Panc1 (cell line): ENCODE measurements at regions not wholly inside any gene's neighbourhood (a gene's known extent, or its start where the extent isn't known, plus 50 kb on each side); places are given as distances from the start of the nearest gene placed in this dataset.

Source experiments
- ATAC-seq: fragments of 200-7000 bp; cut with Tn5 transposase; 2 replicates; pipeline ENCODE4 v1.9.1; 2020; ENCODE audit warnings: mild to moderate bottlenecking, moderate library complexity
- BruUV-seq: library from RNA; stranded (reverse); fragments of 400-500 nt; replicated peaks from 2 replicates; lab custom pipeline; 2021; lab: Mats Ljungman, UMichigan
- CTCF ChIA-PET: fragments of 300-600 bp; sonication (Branson Sonifier 250); formaldehyde crosslinking; loops from one replicate; lab custom pipeline; 2022; ENCODE audit warnings: antibody characterized with exemption; lab: Charles Lee
- POLR2A ChIA-PET: fragments of 300-600 bp; sonication (Branson Sonifier 250); formaldehyde crosslinking; loops from one replicate; lab custom pipeline; 2022; ENCODE audit warnings: antibody characterized with exemption; lab: Charles Lee
- DNase-seq: peaks from one replicate; pipeline ENCODE4 v3.0.0-alpha.2; 2010; ENCODE audit warnings: low read depth, low spot score
- H3K27ac ChIP-seq: 2 replicates; pipeline ENCODE4 v1.5.1; 2011; ENCODE audit warnings: mild to moderate bottlenecking, low read length, inconsistent platforms
- H3K27me3 ChIP-seq: fragments of 200-500 bp; sonication (Bioruptor generic); 2 replicates; pipeline ENCODE4 v1.6.0; 2014; ENCODE audit warnings: low read length, inconsistent platforms; ENCODE audit not compliant: control insufficient read depth, insufficient read depth
- H3K36me3 ChIP-seq: fragments of 200-500 bp; sonication (Bioruptor generic); 2 replicates; pipeline ENCODE4 v1.5.1; 2014; ENCODE audit warnings: inconsistent platforms, mild to moderate bottlenecking, low read length, moderate library complexity; ENCODE audit not compliant: control insufficient read depth, insufficient read depth
- H3K4me1 ChIP-seq: 2 replicates; pipeline ENCODE4 v1.5.1; 2011; ENCODE audit warnings: inconsistent platforms, mild to moderate bottlenecking, low read length, moderate library complexity; ENCODE audit not compliant: control insufficient read depth, insufficient read depth
- H3K4me3 ChIP-seq, 2 experiments: 2 replicates each; pipeline ENCODE4 v1.5.1; 2011 to 2012; ENCODE audit warnings: low read depth in 2 of 2, low read length in 2 of 2, mild to moderate bottlenecking in 2 of 2, inconsistent platforms in 1 of 2, moderate library complexity in 1 of 2
- H3K9me3 ChIP-seq: fragments of 200-500 bp; sonication (Bioruptor generic); 2 replicates; pipeline ENCODE4 v1.5.1; 2014; ENCODE audit warnings: low read depth, mild to moderate bottlenecking, inconsistent platforms, low read length, moderate library complexity; ENCODE audit not compliant: control insufficient read depth, insufficient read depth
- CTCF ChIP-seq: fragments of 450-650 bp; IDR thresholded peaks from 2 replicates; pipeline ENCODE4 v1.5.1; 2017; ENCODE audit warnings: mild to moderate bottlenecking
- POLR2AphosphoS5 ChIP-seq: IDR thresholded peaks from 2 replicates; pipeline ENCODE4 v1.6.1; 2012; ENCODE audit warnings: mild to moderate bottlenecking, low read depth, low read length, moderate library complexity
- REST ChIP-seq, 2 experiments: IDR thresholded peaks; 2 replicates each; pipeline ENCODE4 v1.6.1; 2011 to 2012; ENCODE audit warnings: low read depth in 2 of 2, control low read depth in 1 of 2, low read length in 1 of 2, mild to moderate bottlenecking in 1 of 2, moderate library complexity in 1 of 2; ENCODE audit not compliant: insufficient read depth in 1 of 2
- SIN3A ChIP-seq: IDR thresholded peaks from 2 replicates; pipeline ENCODE4 v1.6.1; 2012; ENCODE audit warnings: low read depth, mild to moderate bottlenecking, low read length, moderate library complexity, borderline replicate concordance; ENCODE audit not compliant: insufficient read depth
- TCF7L2 ChIP-seq: IDR thresholded peaks from 2 replicates; pipeline ENCODE4 v1.6.1; 2011; ENCODE audit warnings: mild to moderate bottlenecking, low read depth, low read length, inconsistent platforms
- in situ Hi-C: cut with HindIII; loops from 2 replicates; pipeline ENCODE4 v1.10.0; 2016; ENCODE audit warnings: low sequenced_read_pairs, low pct_unique_long_range_greater_than_20kb
- intact Hi-C: fragments of 100-400 bp; cut with micrococcal nuclease; formaldehyde crosslinking; loops from one replicate; pipeline ENCODE4 v1.10.0; 2022; ENCODE audit not compliant: unreplicated experiment

- H3K4me1 ChIP-seq = no peaks in the 10 kb centered on the region
- no peaks in the 10 kb centered on the region for H3K27me3 ChIP-seq
- POLR2A ChIA-PET = no interaction called here
- CTCF ChIA-PET = no interaction called here
- H3K4me3 ChIP-seq = no peak overlapping the region
- intact Hi-C loops (no loop called here), in situ Hi-C loops (no loop called here)
- TF ChIP-seq POLR2AphosphoS5 = no peak
- TF ChIP-seq SIN3A = no peak
- no peak for TF ChIP-seq TCF7L2
- no peak for TF ChIP-seq REST (IDR thresholded peaks at IDR 0.05; ENCODE audit: insufficient read depth in 1 of 2, low read depth in 2 of 2, low read length in 1 of 2)
- no peak overlapping the region for H3K27ac ChIP-seq
- no TSS peak for BruUV-seq
- ATAC-seq (no peak), DNase-seq (no peak)
- no peaks in the 10 kb centered on the region for H3K9me3 ChIP-seq
- H3K36me3 ChIP-seq = no peaks in the 10 kb centered on the region
Measured at GRCh38 chr20:54839224-54839623, 363.8 kb downstream of the DOK5 start.

- BruUV-seq = no TSS peak
- no peak overlapping the region for H3K4me3 ChIP-seq
- in situ Hi-C loops (no loop called here), intact Hi-C loops (no loop called here)
- POLR2A ChIA-PET = no interaction called here
- H3K27me3 ChIP-seq = no peaks in the 10 kb centered on the region
- no peaks in the 10 kb centered on the region for H3K36me3 ChIP-seq
- no peak for TF ChIP-seq POLR2AphosphoS5
- no peak for TF ChIP-seq SIN3A
- no peak for TF ChIP-seq TCF7L2
- no peak for TF ChIP-seq CTCF
- TF ChIP-seq REST (IDR thresholded peaks at IDR 0.05; ENCODE audit: insufficient read depth in 1 of 2, low read depth in 2 of 2, low read length in 1 of 2) = no peak
- DNase-seq (no peak), ATAC-seq (no peak)
- CTCF ChIA-PET = no interaction called here
- H3K9me3 ChIP-seq = no peaks in the 10 kb centered on the region
- H3K27ac ChIP-seq = no peak overlapping the region
- H3K4me1 ChIP-seq = no peaks in the 10 kb centered on the region
Measured at GRCh38 chr20:54837226-54837625, 361.8 kb downstream of the DOK5 start.
